ENCODE measurements at regions not wholly inside any gene's neighbourhood (a gene's known extent, or its start where the extent isn't known, plus 50 kb on each side); places are given as distances from the start of the nearest gene placed in this dataset.

DNA sequence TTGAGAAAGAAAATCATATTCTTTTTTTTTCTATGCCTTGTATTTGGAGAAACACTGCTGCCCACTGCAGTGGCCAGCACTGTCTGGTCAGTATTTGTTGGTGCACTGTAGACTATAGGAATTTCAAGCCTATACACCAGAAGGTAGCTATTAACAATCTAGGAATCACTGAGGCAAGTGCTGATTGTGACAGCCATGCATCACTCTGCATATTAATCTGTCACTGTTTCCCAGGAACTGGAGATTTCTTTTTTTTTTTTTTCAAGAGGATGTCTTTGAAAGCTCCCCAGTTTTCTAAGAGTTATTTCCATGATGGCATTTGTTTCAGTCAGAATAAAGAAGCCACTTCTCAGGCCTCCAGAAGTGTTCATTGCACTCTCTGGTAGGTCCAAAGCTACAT, 737.8 kb upstream of the PTBP2 start:
- Histone ChIP-seq H3K27me3 (ENCODE audit: control insufficient read depth, insufficient read depth, low read length, poor library complexity, severe bottlenecking) (no peaks in the 10 kb centered on the region), H3K4me3 (ENCODE audit: insufficient read depth, low read depth, low read length) (no peak overlapping the region), H3K9me3 (ENCODE audit: control insufficient read depth, low read length) (no peaks in the 10 kb centered on the region), H3K4me1 (ENCODE audit: control insufficient read depth, insufficient read depth, low read length) (no peaks in the 10 kb centered on the region), H3K27ac (ENCODE audit: insufficient read depth, low read depth, low read length, poor library complexity, severe bottlenecking) (no peak overlapping the region), H3K36me3 (ENCODE audit: control insufficient read depth, insufficient read depth, low read length) (no peaks in the 10 kb centered on the region)

DNA sequence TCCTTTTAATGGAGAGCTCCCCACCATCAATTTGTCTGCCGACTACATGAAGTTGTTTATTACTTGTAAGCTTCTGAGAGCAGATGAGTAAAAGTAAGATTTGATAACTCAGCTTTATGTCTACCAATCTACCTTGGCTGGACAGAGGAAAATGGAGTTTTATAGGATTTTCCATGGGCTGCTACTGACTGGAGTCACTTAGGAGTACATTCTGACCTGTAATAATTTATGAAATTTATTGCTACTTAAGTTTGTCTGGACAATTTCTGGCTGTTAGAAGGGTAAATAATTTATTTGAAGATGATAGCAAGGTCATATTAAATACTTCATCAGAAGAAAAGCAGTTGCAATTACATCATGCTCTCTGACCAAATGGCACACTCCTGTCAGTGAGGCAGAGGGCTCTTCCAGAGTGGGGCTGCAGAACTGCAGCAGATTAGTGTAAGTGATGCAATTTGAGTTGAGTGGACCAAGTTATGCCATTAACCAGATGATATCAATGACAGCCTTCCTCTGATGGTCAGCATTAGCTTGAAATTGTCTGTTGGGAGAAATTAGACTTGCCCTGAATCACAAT, 736.7 kb upstream of the PTBP2 start:
- Histone ChIP-seq H3K9me3 (ENCODE audit: control insufficient read depth, low read length) (no peaks in the 10 kb centered on the region), H3K4me1 (ENCODE audit: control insufficient read depth, insufficient read depth, low read length) (no peaks in the 10 kb centered on the region), H3K27me3 (ENCODE audit: control insufficient read depth, insufficient read depth, low read length, poor library complexity, severe bottlenecking) (no peaks in the 10 kb centered on the region), H3K36me3 (ENCODE audit: control insufficient read depth, insufficient read depth, low read length) (no peaks in the 10 kb centered on the region), H3K27ac (ENCODE audit: insufficient read depth, low read depth, low read length, poor library complexity, severe bottlenecking) (no peak overlapping the region), H3K4me3 (ENCODE audit: insufficient read depth, low read depth, low read length) (no peak overlapping the region)
- WGBS, 2 experiments: 100% methylated on average over 1 of the region's 1 CpG; no CpG with 5 or more reads in 1 of the 2 experiments

DNA sequence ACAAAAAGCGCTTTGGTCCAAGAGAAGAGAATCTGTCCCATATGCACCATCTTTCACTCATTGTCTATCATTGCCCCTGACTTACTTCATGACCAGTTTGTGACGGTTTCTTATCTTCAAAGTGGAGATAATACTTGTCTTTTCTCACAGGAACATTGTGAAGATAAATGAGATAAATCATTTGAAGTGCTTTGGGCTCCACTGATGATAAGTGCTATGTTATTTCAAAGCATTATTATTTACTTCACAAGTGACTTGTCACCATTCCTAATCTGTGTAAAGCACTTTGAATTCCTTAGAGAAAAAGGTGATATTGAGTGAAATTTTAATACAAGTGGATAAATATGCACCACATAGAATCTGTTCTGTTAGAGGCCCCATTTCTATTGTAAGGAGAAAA, 731.6 kb upstream of the PTBP2 start:
- no peaks in the 10 kb centered on the region for H3K4me1 ChIP-seq (ENCODE audit: control insufficient read depth, insufficient read depth, low read length)
- H3K4me3 ChIP-seq (ENCODE audit: insufficient read depth, low read depth, low read length): no peak overlapping the region
- no peak overlapping the region for H3K27ac ChIP-seq (ENCODE audit: insufficient read depth, low read depth, low read length, poor library complexity, severe bottlenecking)
- H3K36me3 ChIP-seq (ENCODE audit: control insufficient read depth, insufficient read depth, low read length): no peaks in the 10 kb centered on the region
- WGBS, 2 experiments: 92 to 97% methylated on average over 2 of the region's 2 CpGs
- H3K9me3 ChIP-seq (ENCODE audit: control insufficient read depth, low read length): no peaks in the 10 kb centered on the region
- no peaks in the 10 kb centered on the region for H3K27me3 ChIP-seq (ENCODE audit: control insufficient read depth, insufficient read depth, low read length, poor library complexity, severe bottlenecking)

DNA sequence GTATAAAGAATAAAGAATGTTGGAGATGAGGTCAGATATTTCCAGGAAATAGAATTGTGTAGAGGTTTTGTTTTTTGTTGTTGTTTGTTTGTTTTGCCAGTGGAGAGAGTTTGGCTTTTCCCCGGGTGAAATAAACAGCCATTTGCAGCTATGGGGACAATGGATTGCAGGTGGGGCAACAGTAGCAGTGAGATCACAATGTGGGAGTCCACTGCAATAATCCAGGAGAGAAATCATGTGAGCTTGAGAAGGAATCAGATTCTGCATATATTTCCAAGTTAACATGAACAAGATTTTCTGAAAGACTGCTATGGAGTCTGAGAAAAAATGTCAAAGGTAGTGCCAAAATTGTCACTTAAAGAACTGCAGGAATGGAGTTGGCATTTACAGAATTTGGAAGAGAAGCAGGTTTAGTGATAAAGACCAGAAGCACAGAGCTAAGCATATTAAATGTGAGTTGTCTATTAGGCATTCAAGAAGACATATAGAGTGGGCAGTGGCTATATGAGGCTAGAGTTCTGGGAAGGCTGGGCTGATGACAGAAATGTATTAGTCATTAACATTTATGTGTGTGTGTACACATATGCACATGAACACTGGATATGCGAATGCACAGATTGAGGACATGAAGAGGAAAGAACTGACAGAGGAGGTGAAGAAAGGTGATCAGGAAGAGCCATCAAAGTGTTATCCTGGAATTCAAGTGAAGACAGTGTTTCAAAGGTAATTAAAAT, 729.6 kb upstream of the PTBP2 start:
- H3K4me3 ChIP-seq (ENCODE audit: insufficient read depth, low read depth, low read length): no peak overlapping the region
- no peaks in the 10 kb centered on the region for H3K27me3 ChIP-seq (ENCODE audit: control insufficient read depth, insufficient read depth, low read length, poor library complexity, severe bottlenecking)
- WGBS, 2 experiments: 47 to 48% methylated on average over 2 of the region's 2 CpGs
- H3K9me3 ChIP-seq (ENCODE audit: control insufficient read depth, low read length): no peaks in the 10 kb centered on the region
- H3K36me3 ChIP-seq (ENCODE audit: control insufficient read depth, insufficient read depth, low read length): no peaks in the 10 kb centered on the region
- no peak overlapping the region for H3K27ac ChIP-seq (ENCODE audit: insufficient read depth, low read depth, low read length, poor library complexity, severe bottlenecking)
- H3K4me1 ChIP-seq (ENCODE audit: control insufficient read depth, insufficient read depth, low read length): no peaks in the 10 kb centered on the region

DNA sequence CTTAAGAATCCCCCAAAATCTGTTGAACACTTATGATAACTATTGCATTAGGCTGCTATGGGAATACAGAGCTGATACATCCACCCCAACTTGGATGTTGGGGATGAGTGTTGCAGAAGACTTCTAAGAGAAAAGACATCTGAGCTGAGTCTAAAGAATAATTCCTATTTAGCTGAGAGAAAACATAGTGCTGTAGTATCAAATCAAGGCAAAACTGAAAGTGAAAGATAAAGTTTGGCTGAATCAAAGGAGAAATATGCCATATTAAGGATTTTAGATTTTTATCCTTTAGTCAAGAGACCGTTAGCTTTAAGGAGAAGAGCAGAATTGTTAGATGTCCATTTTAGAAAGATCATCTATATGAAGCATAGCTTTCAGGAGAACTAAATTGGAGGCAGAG, 726.9 kb upstream of the PTBP2 start:
- Histone ChIP-seq H3K36me3 (ENCODE audit: control insufficient read depth, insufficient read depth, low read length) (no peaks in the 10 kb centered on the region), H3K27me3 (ENCODE audit: control insufficient read depth, insufficient read depth, low read length, poor library complexity, severe bottlenecking) (no peaks in the 10 kb centered on the region), H3K9me3 (ENCODE audit: control insufficient read depth, low read length) (no peaks in the 10 kb centered on the region), H3K4me1 (ENCODE audit: control insufficient read depth, insufficient read depth, low read length) (no peaks in the 10 kb centered on the region), H3K4me3 (ENCODE audit: insufficient read depth, low read depth, low read length) (no peak overlapping the region), H3K27ac (ENCODE audit: insufficient read depth, low read depth, low read length, poor library complexity, severe bottlenecking) (no peak overlapping the region)
- WGBS, 2 experiments: 95 to 100% methylated on average over 1 of the region's 1 CpG

DNA sequence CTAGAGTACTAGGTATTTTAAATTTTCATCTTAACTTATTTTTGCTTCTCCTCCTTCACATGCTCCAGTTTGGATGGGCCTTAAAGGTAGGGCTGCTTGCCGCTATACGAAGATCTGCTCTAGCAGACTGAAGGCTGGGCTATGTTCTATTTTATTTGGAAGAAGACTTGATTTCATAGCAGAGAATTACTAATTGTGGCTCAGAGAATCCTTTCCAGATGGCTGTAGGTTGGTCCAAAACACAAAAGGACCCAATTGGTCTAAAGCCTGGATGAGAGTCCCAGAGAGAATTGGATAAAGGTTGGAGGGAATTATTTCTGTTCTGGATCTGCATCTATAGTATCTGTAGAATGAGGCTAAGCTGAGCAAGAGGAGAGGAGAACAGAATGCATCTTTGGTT, 719.4 kb upstream of the PTBP2 start:
- Histone ChIP-seq H3K27ac (ENCODE audit: insufficient read depth, low read depth, low read length, poor library complexity, severe bottlenecking) (no peak overlapping the region), H3K9me3 (ENCODE audit: control insufficient read depth, low read length) (no peaks in the 10 kb centered on the region), H3K4me1 (ENCODE audit: control insufficient read depth, insufficient read depth, low read length) (no peaks in the 10 kb centered on the region), H3K27me3 (ENCODE audit: control insufficient read depth, insufficient read depth, low read length, poor library complexity, severe bottlenecking) (no peaks in the 10 kb centered on the region), H3K4me3 (ENCODE audit: insufficient read depth, low read depth, low read length) (no peak overlapping the region), H3K36me3 (ENCODE audit: control insufficient read depth, insufficient read depth, low read length) (no peaks in the 10 kb centered on the region)
- WGBS, 2 experiments: 93 to 100% methylated on average over 2 of the region's 2 CpGs

DNA sequence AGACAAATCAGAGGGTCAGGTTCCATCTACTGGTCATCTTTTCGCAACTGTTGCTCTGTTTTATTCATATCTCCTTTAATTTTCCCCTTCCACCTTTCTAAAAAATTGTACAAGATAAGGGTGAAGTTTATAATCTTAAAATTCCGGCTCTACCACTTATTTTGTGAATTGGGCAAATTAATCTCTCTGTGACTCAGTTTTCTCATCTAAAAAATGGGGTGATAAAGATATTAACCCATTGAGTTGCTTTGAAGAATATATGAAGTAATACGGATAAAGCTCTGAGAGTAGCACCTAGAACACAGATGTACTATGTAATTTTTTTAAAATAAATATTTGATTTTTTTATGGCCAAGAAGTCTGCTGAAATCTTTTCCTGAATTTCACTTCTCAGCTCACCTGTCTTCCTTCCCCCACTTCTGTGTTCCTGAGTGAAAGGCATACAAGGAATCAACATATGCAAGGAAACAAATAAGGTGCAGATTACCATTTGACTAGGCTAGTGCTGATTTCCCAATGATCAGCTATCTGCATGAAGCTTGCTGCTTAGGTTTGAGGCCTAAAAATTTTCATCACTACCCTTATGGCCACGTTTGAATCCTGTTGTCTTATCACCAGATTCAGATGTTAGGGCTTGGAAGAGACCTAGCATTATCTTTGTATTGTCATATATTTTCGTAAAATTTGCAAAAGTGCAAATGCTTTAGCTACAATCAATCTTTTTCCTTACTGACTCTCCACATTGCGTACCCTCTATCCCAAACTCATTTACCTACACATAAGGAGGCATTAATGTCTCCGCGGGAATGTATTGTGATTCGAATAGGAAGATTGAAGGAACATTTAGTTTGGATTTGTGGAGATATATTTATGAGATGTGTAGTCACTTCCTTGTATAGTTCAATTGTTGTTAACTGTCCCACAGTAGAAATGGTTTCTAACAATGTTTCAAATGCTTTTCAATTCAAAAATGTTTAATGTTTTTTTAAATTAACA, 718.3 kb upstream of the PTBP2 start:
- WGBS, 2 experiments: 38 to 63% methylated on average over 6 to 7 of the region's 9 CpGs
- Histone ChIP-seq H3K36me3 (ENCODE audit: control insufficient read depth, insufficient read depth, low read length) (no peaks in the 10 kb centered on the region), H3K27ac (ENCODE audit: insufficient read depth, low read depth, low read length, poor library complexity, severe bottlenecking) (no peak overlapping the region), H3K27me3 (ENCODE audit: control insufficient read depth, insufficient read depth, low read length, poor library complexity, severe bottlenecking) (no peaks in the 10 kb centered on the region), H3K4me1 (ENCODE audit: control insufficient read depth, insufficient read depth, low read length) (no peaks in the 10 kb centered on the region), H3K9me3 (ENCODE audit: control insufficient read depth, low read length) (no peaks in the 10 kb centered on the region), H3K4me3 (ENCODE audit: insufficient read depth, low read depth, low read length) (no peak overlapping the region)

DNA sequence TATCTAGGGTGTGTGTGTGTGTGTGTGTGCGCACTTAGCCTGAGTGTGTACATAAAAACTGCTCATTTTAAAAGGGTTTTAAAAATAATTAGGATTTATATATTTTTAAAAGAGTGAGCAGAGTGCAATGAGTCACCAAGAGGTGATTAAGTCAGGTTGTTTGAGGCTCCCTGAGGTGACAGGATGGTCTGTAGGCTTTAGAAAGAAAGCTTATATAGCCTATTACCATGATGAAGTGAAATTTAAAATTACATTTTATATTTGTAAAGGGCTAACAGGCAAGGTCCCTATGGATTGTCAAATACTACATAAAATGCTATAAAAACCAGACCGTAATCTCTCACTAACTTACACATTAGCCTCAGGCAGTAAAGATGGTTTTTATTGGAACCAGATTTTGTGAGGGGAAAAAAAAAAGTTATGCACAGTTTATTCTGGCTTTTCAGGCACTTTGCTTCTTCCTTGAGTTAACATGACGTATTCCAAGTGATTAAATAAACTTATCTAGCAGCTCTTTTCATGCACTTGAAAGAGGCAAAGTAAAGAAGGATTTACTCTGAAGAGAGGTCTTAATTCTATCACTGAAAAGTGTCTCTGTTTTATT, 711.7 kb upstream of the PTBP2 start:
- 85% methylated on average over 3 of the region's 3 CpGs; no CpG with 5 or more reads in 1 of the 2 experiments for WGBS, 2 experiments
- Histone ChIP-seq H3K36me3 (ENCODE audit: control insufficient read depth, insufficient read depth, low read length) (no peaks in the 10 kb centered on the region), H3K27ac (ENCODE audit: insufficient read depth, low read depth, low read length, poor library complexity, severe bottlenecking) (no peak overlapping the region), H3K9me3 (ENCODE audit: control insufficient read depth, low read length) (no peaks in the 10 kb centered on the region), H3K27me3 (ENCODE audit: control insufficient read depth, insufficient read depth, low read length, poor library complexity, severe bottlenecking) (no peaks in the 10 kb centered on the region), H3K4me3 (ENCODE audit: insufficient read depth, low read depth, low read length) (no peak overlapping the region), H3K4me1 (ENCODE audit: control insufficient read depth, insufficient read depth, low read length) (no peaks in the 10 kb centered on the region)

DNA sequence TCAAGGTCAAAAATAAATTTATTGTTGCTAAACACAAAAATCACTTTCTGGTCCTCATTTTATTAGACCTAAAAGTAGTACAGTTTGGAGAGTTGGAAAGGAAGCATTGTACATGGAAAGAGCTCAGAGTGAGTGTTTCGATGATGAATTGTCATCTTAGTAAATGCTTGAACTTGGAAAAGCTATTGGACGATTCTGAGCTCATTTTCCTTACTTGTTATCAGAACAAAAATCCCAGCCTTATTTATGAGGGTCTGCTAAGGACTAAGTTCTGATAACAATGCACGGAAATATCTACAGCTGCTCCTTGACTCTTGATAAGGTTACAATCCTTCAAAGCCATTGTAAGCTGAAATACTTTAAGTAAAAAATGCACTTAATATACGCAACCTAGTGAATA, 710.0 kb upstream of the PTBP2 start:
- Histone ChIP-seq H3K27ac (ENCODE audit: insufficient read depth, low read depth, low read length, poor library complexity, severe bottlenecking) (no peak overlapping the region), H3K4me1 (ENCODE audit: control insufficient read depth, insufficient read depth, low read length) (no peaks in the 10 kb centered on the region), H3K4me3 (ENCODE audit: insufficient read depth, low read depth, low read length) (no peak overlapping the region), H3K27me3 (ENCODE audit: control insufficient read depth, insufficient read depth, low read length, poor library complexity, severe bottlenecking) (no peaks in the 10 kb centered on the region), H3K9me3 (ENCODE audit: control insufficient read depth, low read length) (no peaks in the 10 kb centered on the region), H3K36me3 (ENCODE audit: control insufficient read depth, insufficient read depth, low read length) (no peaks in the 10 kb centered on the region)
- 91 to 96% methylated on average over 4 of the region's 4 CpGs for WGBS, 2 experiments

DNA sequence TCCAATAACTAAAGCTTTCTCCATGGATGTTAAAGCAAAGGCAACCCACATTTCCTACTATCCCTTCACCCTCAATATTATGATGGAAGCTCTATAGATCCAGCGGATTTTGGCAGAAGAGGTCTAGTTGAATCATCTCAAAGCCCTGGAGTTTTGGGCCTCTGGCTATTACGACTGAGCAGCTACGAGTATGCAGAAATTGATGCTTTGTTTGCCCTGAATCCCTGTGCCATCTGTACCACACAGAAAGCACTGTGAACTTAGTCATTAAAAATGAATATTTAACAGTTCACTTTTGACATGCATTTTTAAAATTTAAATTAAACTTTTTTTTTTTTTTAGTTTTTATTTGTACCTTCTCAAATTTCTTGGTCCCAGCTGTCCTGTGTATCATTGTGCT, 705.4 kb upstream of the PTBP2 start:
- WGBS, 2 experiments: 91 to 100% methylated on average over 3 of the region's 3 CpGs
- Histone ChIP-seq H3K4me1 (ENCODE audit: control insufficient read depth, insufficient read depth, low read length) (no peaks in the 10 kb centered on the region), H3K27me3 (ENCODE audit: control insufficient read depth, insufficient read depth, low read length, poor library complexity, severe bottlenecking) (no peaks in the 10 kb centered on the region), H3K4me3 (ENCODE audit: insufficient read depth, low read depth, low read length) (no peak overlapping the region), H3K9me3 (ENCODE audit: control insufficient read depth, low read length) (no peaks in the 10 kb centered on the region), H3K36me3 (ENCODE audit: control insufficient read depth, insufficient read depth, low read length) (no peaks in the 10 kb centered on the region), H3K27ac (ENCODE audit: insufficient read depth, low read depth, low read length, poor library complexity, severe bottlenecking) (no peak overlapping the region)

Data from ectodermal cell (in vitro differentiated cells).